Right hindlimb (tissue), 1 donor: ENCODE measurements at regions not wholly inside any gene's neighbourhood (a gene's known extent, or its start where the extent isn't known, plus 50 kb on each side); places are given as distances from the start of the nearest gene placed in this dataset.

Experiments used
- DNase-seq: peaks from one replicate; pipeline ENCODE4 v3.0.0-alpha.2; 2018

DNA sequence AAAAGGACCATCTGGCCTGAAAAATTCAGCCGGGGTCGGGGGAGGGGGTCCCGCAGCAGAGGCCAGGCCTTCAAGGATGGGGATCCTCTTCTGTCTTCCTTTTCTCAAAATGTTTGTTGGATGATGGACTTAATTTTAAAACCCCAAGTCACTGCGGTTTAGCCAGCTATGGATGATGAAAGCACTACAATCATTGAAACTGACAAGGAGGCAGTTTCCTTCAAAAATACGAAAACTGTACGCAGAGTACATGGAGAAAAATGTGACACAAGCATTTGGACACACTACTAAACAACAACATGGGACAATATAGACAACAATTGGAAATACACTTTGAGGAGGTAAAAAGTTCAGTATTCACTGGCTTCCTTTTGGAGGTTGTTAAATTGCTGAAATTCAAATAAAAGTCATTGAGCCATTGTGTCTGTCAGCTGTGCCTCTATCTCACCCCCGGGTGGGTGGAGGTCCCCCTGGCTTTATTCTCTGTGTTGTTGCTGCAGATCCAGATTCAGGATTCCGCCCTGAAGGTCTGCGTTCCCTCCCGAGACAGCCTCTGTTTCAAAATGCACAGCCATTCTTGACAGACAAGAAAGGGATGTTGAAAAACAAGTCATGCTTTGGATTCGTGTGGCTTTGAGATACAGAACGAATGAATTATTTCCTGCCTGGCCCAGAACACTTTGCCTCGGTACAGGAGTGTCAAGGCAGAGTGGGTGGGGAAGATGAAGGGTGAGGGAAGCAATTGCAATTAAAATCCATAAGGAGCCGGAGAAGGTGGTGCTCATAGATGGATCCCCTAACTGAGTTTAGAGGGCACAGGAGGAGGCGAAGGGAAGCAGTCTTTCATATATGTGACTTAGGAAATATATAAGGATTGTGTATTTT is 118.2 kb downstream of the TTLL2 start:
- no peak for DNase-seq

DNA sequence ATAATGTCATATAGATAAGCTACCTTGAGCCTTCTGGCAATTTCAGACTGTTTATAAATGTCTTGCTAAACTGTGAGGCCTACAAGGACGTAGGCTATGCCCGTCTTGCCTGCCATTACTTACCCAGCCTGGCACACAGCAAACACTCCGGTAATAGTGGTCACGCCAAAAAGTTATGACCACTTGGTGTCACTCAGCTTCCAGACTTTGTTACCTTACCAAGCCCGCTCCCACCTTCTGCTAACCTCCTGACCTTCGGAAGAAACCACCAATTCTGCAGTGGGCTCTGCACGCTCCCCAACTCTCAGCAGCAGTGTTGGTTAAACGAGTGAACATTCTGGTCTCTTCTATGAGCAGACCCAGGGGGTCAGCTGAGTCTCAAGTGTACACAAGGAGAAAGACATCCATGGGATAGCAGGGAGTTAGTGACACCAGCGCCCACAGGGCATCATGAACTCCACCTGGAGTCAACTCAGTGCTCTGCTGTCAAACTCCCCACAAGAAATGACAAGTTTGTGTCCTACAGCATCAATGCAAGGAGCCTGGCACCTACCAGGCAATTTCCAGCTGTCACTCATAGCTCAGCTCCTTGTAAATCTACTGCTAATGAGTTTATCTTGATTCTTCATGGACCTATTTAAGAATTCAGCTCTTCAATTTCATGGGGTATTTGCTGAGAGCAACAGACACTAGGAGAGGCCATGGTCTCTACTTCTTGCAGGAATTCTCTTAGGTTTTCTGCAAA is 119.9 kb downstream of the TTLL2 start:
- no peak for DNase-seq

DNA sequence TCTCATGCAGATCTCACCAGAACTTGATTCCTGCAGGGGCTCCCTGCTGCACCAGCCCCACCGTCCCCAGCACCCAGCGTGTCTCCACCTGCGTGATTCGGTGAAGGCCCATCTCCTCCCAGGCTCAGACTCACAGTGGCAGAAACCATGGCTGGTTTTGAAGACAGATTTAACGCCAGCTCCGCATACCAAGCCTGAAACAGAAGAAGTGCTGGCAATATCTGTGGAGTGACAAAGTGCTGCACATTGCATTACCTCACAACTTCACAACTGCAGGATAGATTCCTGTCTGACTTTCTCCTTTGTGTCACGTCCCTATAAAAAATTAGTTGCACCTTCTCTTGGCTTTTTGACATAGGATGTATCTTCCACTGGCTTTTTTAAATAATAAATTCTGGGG is 120.7 kb downstream of the TTLL2 start:
- no peak for DNase-seq

GRCh38 chr6:167446046-167446445 is 121.2 kb downstream of the TTLL2 start:
- DNase-seq, result no peak

GRCh38 chr6:167446971-167447370 is 122.1 kb downstream of the TTLL2 start:
- no peak for DNase-seq

- no peak for DNase-seq
Measured at GRCh38 chr6:167448378-167448777, 123.5 kb downstream of the TTLL2 start.

DNA sequence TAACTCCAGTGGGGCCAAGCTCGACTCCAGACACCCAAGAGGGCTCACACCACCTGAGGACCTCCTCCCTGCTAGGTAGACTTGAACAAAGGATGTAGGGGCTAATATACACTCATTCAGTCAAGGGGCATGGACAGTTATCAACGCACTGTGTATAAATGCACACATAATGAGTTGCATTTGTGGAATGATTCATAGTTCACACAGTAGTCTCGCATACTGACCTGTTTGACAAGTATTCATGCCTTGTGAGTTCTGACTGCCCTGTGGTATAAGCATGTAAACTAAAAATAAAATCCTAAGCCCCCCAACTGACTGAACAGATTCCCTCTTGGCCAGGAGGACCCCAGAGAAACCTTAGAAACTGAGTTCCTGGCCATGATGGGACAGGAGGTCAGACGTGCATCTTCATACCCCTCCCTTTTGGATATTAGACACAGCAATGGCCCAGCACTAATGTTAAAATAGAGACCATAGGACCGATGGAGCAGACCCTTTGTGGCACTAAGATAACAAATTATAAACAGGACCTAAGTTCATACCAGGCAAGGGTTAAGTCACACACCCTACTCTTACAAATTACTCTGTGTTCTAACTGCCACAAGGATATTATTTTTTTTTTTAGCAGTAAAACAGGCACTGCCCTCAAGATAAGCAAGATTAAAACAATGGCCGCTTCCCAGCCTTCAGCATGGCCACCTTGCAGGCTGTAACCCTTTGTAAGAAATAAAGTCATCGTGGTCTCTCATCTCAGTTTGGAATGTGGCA is 124.4 kb downstream of the TTLL2 start:
- no peak for DNase-seq

GRCh38 chr6:167450626-167451025 is 125.7 kb downstream of the TTLL2 start:
- no peak for DNase-seq

GRCh38 chr6:167452338-167453081 is 127.6 kb downstream of the TTLL2 start:
- DNase-seq, result no peak

GRCh38 chr6:167453082-167453446 is 128.2 kb downstream of the TTLL2 start:
- no peak for DNase-seq

GRCh38 chr6:167454003-167454402 is 129.1 kb downstream of the TTLL2 start:
- DNase-seq, result no peak

- DNase-seq, result no peak
Measured at GRCh38 chr6:167455371-167455770, 130.5 kb downstream of the TTLL2 start.

DNA sequence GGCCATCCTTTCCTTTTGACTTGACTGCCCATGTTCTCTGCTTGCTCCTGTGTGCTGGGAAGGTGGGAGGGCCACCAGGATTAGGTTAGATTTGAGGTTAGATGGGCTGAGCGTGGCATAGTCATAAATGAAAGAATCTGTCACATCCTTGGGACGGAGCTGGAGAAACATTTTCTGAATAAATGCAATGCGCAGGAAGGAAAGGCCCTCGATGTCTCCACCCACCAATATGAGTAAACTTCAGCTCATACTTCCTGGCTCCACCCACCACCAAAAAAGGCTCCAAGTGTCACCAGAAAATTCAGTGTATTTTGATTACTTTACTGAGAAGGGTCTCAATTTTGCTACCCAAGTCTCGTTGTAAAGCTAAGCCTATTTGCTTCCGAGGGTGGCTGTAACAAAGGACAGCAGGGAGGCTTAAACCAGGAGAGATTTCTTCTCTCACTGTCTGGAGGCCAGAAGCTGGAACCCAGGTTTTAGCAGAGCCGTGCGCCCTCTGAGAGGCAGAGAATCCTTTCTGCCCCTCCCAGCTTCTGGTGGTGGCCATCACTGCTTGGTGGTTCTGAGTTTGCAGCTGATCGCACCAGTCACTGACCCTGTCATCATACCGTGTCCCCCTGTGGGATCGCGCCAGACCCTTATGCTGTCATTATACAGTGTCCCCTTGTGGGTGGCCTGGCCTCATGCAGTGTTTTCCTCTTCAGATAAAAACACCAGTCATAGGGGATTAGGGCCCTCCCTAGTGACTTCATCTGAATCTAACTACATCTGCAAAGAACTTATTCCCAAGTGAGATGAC is 137.8 kb downstream of the TTLL2 start:
- DNase-seq, result no peak

DNA sequence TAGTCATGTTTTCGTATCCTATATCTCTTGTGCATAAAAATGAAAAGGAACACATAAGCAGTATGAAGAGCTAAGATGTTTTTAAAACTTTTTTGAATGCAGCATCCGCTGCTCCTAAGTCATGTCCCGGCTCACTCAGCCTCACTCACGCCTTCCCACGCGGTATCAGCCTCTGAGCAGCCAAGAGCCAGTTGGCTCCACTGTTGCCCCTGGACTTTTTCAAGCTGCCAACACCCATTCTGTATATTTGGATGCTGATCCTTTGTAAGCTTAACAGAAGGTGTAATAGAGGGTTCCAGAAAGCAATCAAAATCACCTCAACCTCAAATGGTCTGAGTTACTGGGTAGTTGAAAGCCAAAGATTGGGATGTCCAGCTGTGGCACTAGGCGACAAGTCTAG is 139.3 kb downstream of the TTLL2 start:
- no peak for DNase-seq

DNA sequence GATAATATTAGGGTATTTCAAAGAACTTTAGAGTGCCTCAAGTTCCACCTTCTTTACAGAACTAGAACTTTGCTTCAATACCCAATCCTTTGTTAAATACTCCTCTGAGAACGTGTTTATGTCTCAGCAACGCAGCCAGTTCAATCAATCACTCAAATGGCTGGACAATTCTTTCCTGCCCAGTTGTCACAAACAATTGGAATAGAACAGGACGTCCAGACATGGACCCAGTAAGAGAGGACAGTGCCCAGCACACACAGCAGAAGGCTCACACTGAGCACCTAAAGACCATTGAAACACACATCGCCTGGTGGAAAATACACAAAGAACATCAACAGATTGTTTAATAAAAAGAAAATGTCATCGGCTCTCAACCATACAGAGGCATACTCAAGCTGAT is 140.6 kb downstream of the TTLL2 start:
- DNase-seq, result no peak

DNA sequence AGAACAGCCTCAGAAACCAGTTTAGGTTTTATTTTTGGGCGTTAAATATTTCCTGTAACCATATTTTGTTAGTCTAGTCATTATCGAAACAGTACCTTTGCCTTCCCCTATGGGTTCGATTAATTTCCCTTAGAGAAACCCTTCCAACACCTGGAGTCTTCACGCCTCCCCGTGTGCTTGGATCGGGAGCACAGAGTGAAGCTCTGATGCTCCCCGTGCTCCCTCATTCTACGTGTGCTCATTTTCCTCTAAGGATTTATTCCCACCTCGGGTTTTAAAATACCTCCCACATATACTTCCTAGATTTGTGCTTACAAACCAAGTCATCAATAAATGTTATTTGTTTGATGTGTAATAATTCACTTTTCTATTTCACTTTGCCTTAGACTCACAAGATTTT is 142.4 kb downstream of the TTLL2 start:
- DNase-seq, result no peak

DNA sequence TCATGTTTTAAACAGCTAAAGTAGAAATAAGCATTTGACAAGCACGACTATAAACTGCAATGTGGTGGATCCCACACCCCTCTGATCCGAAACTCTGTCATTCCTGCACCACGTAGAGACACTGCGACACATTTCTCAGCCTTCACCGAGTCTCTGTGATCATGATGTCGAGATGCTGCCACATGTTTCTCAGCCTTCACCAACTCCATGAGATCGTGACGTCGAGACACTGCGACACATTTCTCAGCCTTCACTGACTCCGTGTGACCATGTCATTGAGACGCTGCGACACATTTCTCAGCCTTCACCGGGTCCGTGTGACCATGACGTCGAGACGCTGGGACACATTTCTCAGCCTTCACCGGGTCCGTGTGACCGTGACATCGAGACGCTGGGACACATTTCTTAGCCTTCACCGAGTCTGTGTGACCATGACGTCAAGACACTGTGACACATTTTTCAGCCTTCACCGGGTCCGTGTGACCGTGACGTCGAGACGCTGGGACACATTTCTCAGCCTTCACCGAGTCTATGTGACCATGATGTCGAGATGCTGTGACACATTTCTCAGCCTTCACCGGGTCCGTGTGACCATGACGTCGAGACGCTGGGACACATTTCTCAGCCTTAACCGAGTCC is 143.0 kb downstream of the TTLL2 start:
- no peak for DNase-seq

- DNase-seq, result no peak
Measured at GRCh38 chr6:167469101-167469500, 144.2 kb downstream of the TTLL2 start.

GRCh38 chr6:167469672-167470071 is 144.8 kb downstream of the TTLL2 start:
- no peak for DNase-seq

GRCh38 chr6:167470101-167470835 is 145.4 kb downstream of the TTLL2 start:
- DNase-seq, result no peak
